ENCODE measurements at regions not wholly inside any gene's neighbourhood (a gene's known extent, or its start where the extent isn't known, plus 50 kb on each side); places are given as distances from the start of the nearest gene placed in this dataset.

- TF ChIP-seq POLR2A (IDR thresholded peaks at IDR 0.05) (no peak), CTCF (IDR thresholded peaks at IDR 0.05) (no peak)
Observed at GRCh38 chr16:65760874-65761273, 605.6 kb upstream of the CDH5 start.
